ENCODE measurements at regions not wholly inside any gene's neighbourhood (a gene's known extent, or its start where the extent isn't known, plus 50 kb on each side); places are given as distances from the start of the nearest gene placed in this dataset.

DNA sequence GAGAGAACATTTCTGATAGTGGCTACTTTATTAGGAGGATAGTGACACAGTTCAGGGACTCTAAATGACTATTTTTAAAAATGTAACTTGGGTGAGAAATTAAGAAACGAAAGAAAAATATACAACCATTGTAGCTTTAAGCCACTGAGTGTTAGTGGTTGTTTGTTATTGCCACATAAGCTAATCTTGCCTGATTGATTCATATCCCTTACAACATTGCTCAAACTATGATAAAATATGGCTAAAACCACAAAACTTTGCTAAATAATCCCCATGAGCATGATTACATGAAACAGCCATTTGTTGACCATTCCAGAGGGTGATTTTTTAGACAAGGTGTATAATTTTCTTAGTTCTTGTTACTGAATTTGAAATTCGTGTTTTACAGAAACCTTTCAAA lies 343.4 kb downstream of the SLITRK5 start:
- DNase-seq (ENCODE audit: low read depth in 1 of 2, low spot score in 1 of 2) = no peak
- H3K27ac ChIP-seq = no peak overlapping the region
- ChIA-PET POLR2A (no interaction called here), CTCF (no interaction called here)
- H3K9me3 ChIP-seq = no peaks in the 10 kb centered on the region
- no peak for ATAC-seq
- FAIRE-seq = no peak
- no peak overlapping the region for H3K4me3 ChIP-seq
- H3K4me1 ChIP-seq = no peaks in the 10 kb centered on the region
- 7% methylated on average over 2 of the region's 2 CpGs for WGBS (ENCODE audit: missing lambda C conversion rate)
- TF ChIP-seq FOSB (CRISPR knock-in tag; IDR thresholded peaks at IDR 0.05) (no peak), RAD21 (conservative IDR thresholded peaks at IDR 0.05 in 1 of 2, IDR thresholded peaks at IDR 0.05 in 1 of 2) (no peak), CBX8 (IDR thresholded peaks at IDR 0.05) (no peak), HOXA7 (CRISPR knock-in tag; IDR thresholded peaks at IDR 0.05) (no peak), FOSL2 (IDR thresholded peaks at IDR 0.05) (no peak), FOSL2 (CRISPR knock-in tag; IDR thresholded peaks at IDR 0.05) (no peak), ZFP36 (IDR thresholded peaks at IDR 0.05; ENCODE audit: borderline replicate concordance, partially characterized antibody) (no peak), HEYL (CRISPR knock-in tag; IDR thresholded peaks at IDR 0.05) (no peak), MAZ (IDR thresholded peaks at IDR 0.05; ENCODE audit: borderline replicate concordance, low read depth, low read length) (no peak), HOXB5 (CRISPR knock-in tag; IDR thresholded peaks at IDR 0.05) (no peak), NR3C1 (IDR thresholded peaks at IDR 0.05) (no peak)
- TF ChIP-seq, protein P1, sequence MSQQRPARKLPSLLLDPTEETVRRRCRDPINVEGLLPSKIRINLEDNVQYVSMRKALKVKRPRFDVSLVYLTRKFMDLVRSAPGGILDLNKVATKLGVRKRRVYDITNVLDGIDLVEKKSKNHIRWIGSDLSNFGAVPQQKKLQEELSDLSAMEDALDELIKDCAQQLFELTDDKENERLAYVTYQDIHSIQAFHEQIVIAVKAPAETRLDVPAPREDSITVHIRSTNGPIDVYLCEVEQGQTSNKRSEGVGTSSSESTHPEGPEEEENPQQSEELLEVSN (IDR thresholded peaks at IDR 0.05; ENCODE audit: borderline replicate concordance, low read depth) = no peak
- TF ChIP-seq, protein P2, sequence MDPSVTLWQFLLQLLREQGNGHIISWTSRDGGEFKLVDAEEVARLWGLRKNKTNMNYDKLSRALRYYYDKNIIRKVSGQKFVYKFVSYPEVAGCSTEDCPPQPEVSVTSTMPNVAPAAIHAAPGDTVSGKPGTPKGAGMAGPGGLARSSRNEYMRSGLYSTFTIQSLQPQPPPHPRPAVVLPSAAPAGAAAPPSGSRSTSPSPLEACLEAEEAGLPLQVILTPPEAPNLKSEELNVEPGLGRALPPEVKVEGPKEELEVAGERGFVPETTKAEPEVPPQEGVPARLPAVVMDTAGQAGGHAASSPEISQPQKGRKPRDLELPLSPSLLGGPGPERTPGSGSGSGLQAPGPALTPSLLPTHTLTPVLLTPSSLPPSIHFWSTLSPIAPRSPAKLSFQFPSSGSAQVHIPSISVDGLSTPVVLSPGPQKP (IDR thresholded peaks at IDR 0.05; ENCODE audit: low read depth, low read length) = no peak
- no peak overlapping the region for H3K4me2 ChIP-seq

DNA sequence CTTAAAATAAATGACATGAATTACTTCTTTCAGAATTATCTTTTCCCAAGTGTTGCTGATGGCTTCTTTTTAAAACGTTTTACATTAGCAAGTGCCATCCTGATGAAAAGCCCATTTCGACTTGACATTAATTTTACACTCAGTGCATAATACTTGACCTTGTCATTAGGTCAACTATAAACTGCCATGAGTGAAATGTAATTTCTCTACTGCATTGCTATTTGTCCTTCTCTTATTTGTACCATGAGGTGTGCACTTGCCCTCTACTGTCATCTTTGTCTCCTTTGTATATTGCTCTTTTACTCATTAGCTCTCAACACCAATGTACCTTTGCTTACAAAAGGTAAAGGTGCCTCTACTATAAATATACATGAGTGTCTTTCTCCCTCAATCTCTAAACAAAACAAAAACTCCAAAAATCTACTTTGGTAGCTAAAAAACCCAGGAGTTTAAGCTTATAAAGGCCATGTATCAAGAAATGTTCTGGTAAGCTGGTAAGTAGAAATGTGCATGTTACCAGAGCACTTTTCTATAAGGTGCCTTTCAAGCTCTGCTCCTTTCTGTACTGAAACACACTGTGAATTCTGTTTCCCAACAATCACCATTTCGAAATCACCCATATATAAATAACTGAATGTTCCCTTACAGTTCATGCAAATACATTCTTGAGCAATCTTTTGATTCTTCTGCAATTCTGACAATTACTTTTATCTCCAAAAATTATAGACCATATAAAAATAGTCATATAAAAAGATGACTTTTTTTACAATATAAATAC lies 351.4 kb downstream of the SLITRK5 start:
- Histone ChIP-seq H3K4me1 (no peaks in the 10 kb centered on the region), H3K4me2 (no peak overlapping the region), H3K27ac (no peak overlapping the region), H3K4me3 (no peak overlapping the region), H3K9me3 (no peaks in the 10 kb centered on the region)
- DNase-seq (ENCODE audit: low read depth in 1 of 2, low spot score in 1 of 2) = no peak
- WGBS (ENCODE audit: missing lambda C conversion rate) = 0% methylated on average over 3 of the region's 3 CpGs
- CTCF ChIA-PET = no interaction called here
- POLR2A ChIA-PET = no interaction called here
- no peak for TF ChIP-seq TFCP2L1 (CRISPR knock-in tag; IDR thresholded peaks at IDR 0.05)
- no peak for TF ChIP-seq GATA3 (IDR thresholded peaks at IDR 0.05; ENCODE audit: borderline replicate concordance)
- no peak for TF ChIP-seq EHMT2 (IDR thresholded peaks at IDR 0.05; ENCODE audit: low read depth)
- TF ChIP-seq HOXB13 (CRISPR knock-in tag; IDR thresholded peaks at IDR 0.05; ENCODE audit: low read depth) = no peak
- no peak for TF ChIP-seq ZC3H11A (IDR thresholded peaks at IDR 0.05)
- TF ChIP-seq, protein P3, sequence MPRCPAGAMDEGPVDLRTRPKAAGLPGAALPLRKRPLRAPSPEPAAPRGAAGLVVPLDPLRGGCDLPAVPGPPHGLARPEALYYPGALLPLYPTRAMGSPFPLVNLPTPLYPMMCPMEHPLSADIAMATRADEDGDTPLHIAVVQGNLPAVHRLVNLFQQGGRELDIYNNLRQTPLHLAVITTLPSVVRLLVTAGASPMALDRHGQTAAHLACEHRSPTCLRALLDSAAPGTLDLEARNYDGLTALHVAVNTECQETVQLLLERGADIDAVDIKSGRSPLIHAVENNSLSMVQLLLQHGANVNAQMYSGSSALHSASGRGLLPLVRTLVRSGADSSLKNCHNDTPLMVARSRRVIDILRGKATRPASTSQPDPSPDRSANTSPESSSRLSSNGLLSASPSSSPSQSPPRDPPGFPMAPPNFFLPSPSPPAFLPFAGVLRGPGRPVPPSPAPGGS (IDR thresholded peaks at IDR 0.05) = no peak
- TF ChIP-seq JUN (IDR thresholded peaks at IDR 0.05) = no peak
- no peak for TF ChIP-seq SREBF2 (IDR thresholded peaks at IDR 0.05)
- no peak for TF ChIP-seq HOXB5 (CRISPR knock-in tag; IDR thresholded peaks at IDR 0.05)
- no peak for TF ChIP-seq JUNB (IDR thresholded peaks at IDR 0.05)
- TF ChIP-seq, protein P4, sequence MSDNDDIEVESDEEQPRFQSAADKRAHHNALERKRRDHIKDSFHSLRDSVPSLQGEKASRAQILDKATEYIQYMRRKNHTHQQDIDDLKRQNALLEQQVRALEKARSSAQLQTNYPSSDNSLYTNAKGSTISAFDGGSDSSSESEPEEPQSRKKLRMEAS (IDR thresholded peaks at IDR 0.05) = no peak
- TF ChIP-seq NFE2L2 (conservative IDR thresholded peaks at IDR 0.05; ENCODE audit: low read length) = no peak
- TF ChIP-seq RFX5 (IDR thresholded peaks at IDR 0.05) = no peak
- TF ChIP-seq, protein P1 (IDR thresholded peaks at IDR 0.05; ENCODE audit: borderline replicate concordance, low read depth) = no peak
- TF ChIP-seq BHLHE40 (IDR thresholded peaks at IDR 0.05; ENCODE audit: low read depth, low read length) = no peak
- TF ChIP-seq TP53 (CRISPR knock-in tag; IDR thresholded peaks at IDR 0.05) = no peak
- TF ChIP-seq FOXS1 (CRISPR knock-in tag; IDR thresholded peaks at IDR 0.05) = no peak
- TF ChIP-seq RARB (CRISPR knock-in tag; IDR thresholded peaks at IDR 0.05) = no peak
- TF ChIP-seq ZSCAN20 (CRISPR knock-in tag; IDR thresholded peaks at IDR 0.05) = no peak
- TF ChIP-seq, protein P5, sequence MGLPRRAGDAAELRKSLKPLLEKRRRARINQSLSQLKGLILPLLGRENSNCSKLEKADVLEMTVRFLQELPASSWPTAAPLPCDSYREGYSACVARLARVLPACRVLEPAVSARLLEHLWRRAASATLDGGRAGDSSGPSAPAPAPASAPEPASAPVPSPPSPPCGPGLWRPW (IDR thresholded peaks at IDR 0.05) = no peak
- ATAC-seq = no peak
- no peak for FAIRE-seq
